OCI-M2 (cell line): ENCODE measurements at regions not wholly inside any gene's neighbourhood (a gene's known extent, or its start where the extent isn't known, plus 50 kb on each side); places are given as distances from the start of the nearest gene placed in this dataset.

ENCODE experiments used
- DNase-seq: peaks from one replicate; lab custom pipeline; 2025; ENCODE audit not compliant: unreplicated experiment; lab: John Stamatoyannopoulos, UW

GRCh38 chr3:30069056-30069455, 537.3 kb upstream of the TGFBR2 start:
- no peak for DNase-seq

GRCh38 chr3:30073040-30073439, 533.4 kb upstream of the TGFBR2 start:
- no peak for DNase-seq

GRCh38 chr3:30073622-30074021, 532.8 kb upstream of the TGFBR2 start:
- DNase-seq: no peak

- DNase-seq: no peak
These were observed 530.9 kb upstream of the TGFBR2 start for GRCh38 chr3:30075514-30075913.

GRCh38 chr3:30076899-30077298, 529.5 kb upstream of the TGFBR2 start:
- DNase-seq: no peak

- no peak for DNase-seq
These were observed 528.7 kb upstream of the TGFBR2 start for GRCh38 chr3:30077746-30078145.

GRCh38 chr3:30078736-30079135, 527.7 kb upstream of the TGFBR2 start:
- no peak for DNase-seq

GRCh38 chr3:30081904-30082303, 524.5 kb upstream of the TGFBR2 start:
- no peak for DNase-seq

- no peak for DNase-seq
These were observed 523.7 kb upstream of the TGFBR2 start for GRCh38 chr3:30082652-30083051.

- DNase-seq: no peak
These were observed 523.1 kb upstream of the TGFBR2 start for GRCh38 chr3:30083315-30083714.

- no peak for DNase-seq
These were observed 522.1 kb upstream of the TGFBR2 start for GRCh38 chr3:30084316-30084715.

- DNase-seq: no peak
These were observed 521.4 kb upstream of the TGFBR2 start for GRCh38 chr3:30084971-30085403.

GRCh38 chr3:30085486-30085885, 520.9 kb upstream of the TGFBR2 start:
- no peak for DNase-seq

- DNase-seq: no peak
These were observed 514.7 kb upstream of the TGFBR2 start for GRCh38 chr3:30091686-30092085.

GRCh38 chr3:30097022-30097650, 509.3 kb upstream of the TGFBR2 start:
- DNase-seq: no peak

GRCh38 chr3:30098243-30098642, 508.2 kb upstream of the TGFBR2 start:
- no peak for DNase-seq

GRCh38 chr3:30098653-30099455, 507.5 kb upstream of the TGFBR2 start:
- DNase-seq: no peak

- DNase-seq: no peak
These were observed 504.0 kb upstream of the TGFBR2 start for GRCh38 chr3:30102356-30102755.

GRCh38 chr3:30103186-30103585, 503.2 kb upstream of the TGFBR2 start:
- DNase-seq: no peak

GRCh38 chr3:30107531-30107930, 498.9 kb upstream of the TGFBR2 start:
- no peak for DNase-seq

GRCh38 chr3:30112411-30112810, 494.0 kb upstream of the TGFBR2 start:
- DNase-seq: no peak

- peak; percentile 6 for DNase-seq
These were observed 493.4 kb upstream of the TGFBR2 start for GRCh38 chr3:30112902-30113484.
